Liver (tissue), 8 donors: ENCODE measurements at regions not wholly inside any gene's neighbourhood (a gene's known extent, or its start where the extent isn't known, plus 50 kb on each side); places are given as distances from the start of the nearest gene placed in this dataset.
"Not testable (repeated sequence)": the region's sequence is repeated elsewhere in the genome, so short reads cannot be mapped to it uniquely, and the experiment has no call there.

Experiments
- DNase-seq: peaks from one replicate; pipeline ENCODE4 v3.0.0-alpha.2; 2017; ENCODE audit warnings: low spot score
- H3K27ac ChIP-seq, 2 donors: one replicate each; pipeline ENCODE4 v1.7.0; 2013; ENCODE audit warnings: inconsistent platforms in 2 of 2, low read length in 2 of 2, control low read depth in 1 of 2, low read depth in 1 of 2, mild to moderate bottlenecking in 1 of 2
- H3K27me3 ChIP-seq, 4 donors: one replicate each; pipeline versions ENCODE4 v1.6.1 to v1.7.0; 2013; ENCODE audit warnings: low read length in 3 of 4, inconsistent platforms in 1 of 4, mild to moderate bottlenecking in 1 of 4, moderate library complexity in 1 of 4; ENCODE audit not compliant: control insufficient read depth in 4 of 4, insufficient read depth in 4 of 4
- H3K36me3 ChIP-seq, 4 donors: one replicate each; pipeline versions ENCODE4 v1.6.1 to v1.7.0; 2013; ENCODE audit warnings: low read length in 3 of 4, mild to moderate bottlenecking in 3 of 4, low read depth in 1 of 4, moderate library complexity in 1 of 4; ENCODE audit not compliant: control insufficient read depth in 4 of 4, insufficient read depth in 3 of 4
- H3K4me1 ChIP-seq, 4 donors: one replicate each; pipeline versions ENCODE4 v1.6.1 to v1.7.0; 2013; ENCODE audit warnings: low read length in 3 of 4, mild to moderate bottlenecking in 3 of 4, moderate library complexity in 1 of 4; ENCODE audit not compliant: control insufficient read depth in 4 of 4, insufficient read depth in 4 of 4
- H3K4me3 ChIP-seq, 3 donors: one replicate each; pipeline versions ENCODE4 v1.6.1 to v1.7.0; 2013; ENCODE audit warnings: low read length in 3 of 3, control low read depth in 1 of 3, low read depth in 1 of 3, mild to moderate bottlenecking in 1 of 3
- H3K9ac ChIP-seq, 2 donors: one replicate each; pipeline ENCODE4 v1.7.0; 2013; ENCODE audit warnings: low read length in 2 of 2, mild to moderate bottlenecking in 2 of 2, moderate library complexity in 2 of 2, control low read depth in 1 of 2, low read depth in 1 of 2
- H3K9me3 ChIP-seq, 4 donors: one replicate each; pipeline versions ENCODE4 v1.6.1 to v1.7.0; 2013; ENCODE audit warnings: low read length in 3 of 4; ENCODE audit not compliant: control insufficient read depth in 4 of 4
- ATF3 ChIP-seq: IDR thresholded peaks from 2 replicates; pipeline ENCODE4 v1.6.1; 2016; ENCODE audit warnings: antibody characterized with exemption
- FOXA1 ChIP-seq: IDR thresholded peaks from 2 replicates; pipeline ENCODE4 v1.6.1; 2016; ENCODE audit warnings: antibody characterized with exemption
- FOXA2 ChIP-seq: IDR thresholded peaks from 2 replicates; pipeline ENCODE4 v1.6.1; 2016; ENCODE audit warnings: antibody characterized with exemption
- GABPA ChIP-seq, 2 donors: IDR thresholded peaks in 1 of 2; conservative IDR thresholded peaks in 1 of 2; 2 replicates each; pipeline ENCODE4 v1.6.1; 2016; ENCODE audit warnings: antibody characterized with exemption in 2 of 2, mild to moderate bottlenecking in 1 of 2, moderate library complexity in 1 of 2
- HNF4A ChIP-seq, 2 donors: conservative IDR thresholded peaks; 2 replicates each; pipeline ENCODE4 v1.6.1; 2016; ENCODE audit warnings: antibody characterized with exemption in 2 of 2, mild to moderate bottlenecking in 2 of 2
- HNF4G ChIP-seq: IDR thresholded peaks from 2 replicates; pipeline ENCODE4 v1.6.1; 2016; ENCODE audit warnings: antibody characterized with exemption
- JUND ChIP-seq, 2 donors: IDR thresholded peaks; 2 replicates each; pipeline ENCODE4 v1.6.1; 2016; ENCODE audit warnings: antibody characterized with exemption in 2 of 2
- NR2F2 ChIP-seq: IDR thresholded peaks from 2 replicates; pipeline ENCODE4 v1.6.1; 2016; ENCODE audit warnings: antibody characterized with exemption
- RAD21 ChIP-seq, 2 donors: IDR thresholded peaks; 2 replicates each; pipeline ENCODE4 v1.6.1; 2016; ENCODE audit warnings: antibody characterized with exemption in 2 of 2, mild to moderate bottlenecking in 2 of 2
- RXRA ChIP-seq, 2 donors: IDR thresholded peaks; 2 replicates each; pipeline ENCODE4 v1.6.1; 2017 to 2018; ENCODE audit warnings: antibody characterized with exemption in 2 of 2, mild to moderate bottlenecking in 1 of 2
- SP1 ChIP-seq: IDR thresholded peaks from 2 replicates; pipeline ENCODE4 v1.6.1; 2018; ENCODE audit warnings: antibody characterized with exemption, mild to moderate bottlenecking
- TAF1 ChIP-seq: conservative IDR thresholded peaks from 2 replicates; pipeline ENCODE4 v1.6.1; 2016; ENCODE audit warnings: antibody characterized with exemption, mild to moderate bottlenecking
- YY1 ChIP-seq: IDR thresholded peaks from 2 replicates; pipeline ENCODE4 v1.6.1; 2016; ENCODE audit warnings: antibody characterized with exemption, mild to moderate bottlenecking
- ZBTB33 ChIP-seq: IDR thresholded peaks from 2 replicates; pipeline ENCODE4 v1.6.1; 2016; ENCODE audit warnings: antibody characterized with exemption
- WGBS: extraction: QIAGEN DNeasy Blood & Tissue Kit; methylation state at CpG from one replicate; pipeline ENCODE4 v1.1.7; 2013; 5-methylcytosine and 5-hydroxymethylcytosine counted together
- TF ChIP-seq, protein P1 (sequence below): IDR thresholded peaks from 2 replicates; pipeline ENCODE4 v1.6.1; 2016; ENCODE audit warnings: antibody characterized with exemption
- TF ChIP-seq, protein P2 (sequence below): fragments of 150-350 bp; IDR thresholded peaks from 2 replicates; pipeline ENCODE4 v1.5.1; 2017; ENCODE audit warnings: improper control_type of control experiment, low read depth, low read length; ENCODE audit not compliant: missing input control
- TF ChIP-seq, protein P3 (sequence below): IDR thresholded peaks from 2 replicates; pipeline ENCODE4 v1.6.1; 2016; ENCODE audit warnings: antibody characterized with exemption, mild to moderate bottlenecking
- donor health status: healthy.
- donor health status: healthy.
- donor health status: healthy.
- donor health status: healthy.
- donor health status: healthy.

DNA sequence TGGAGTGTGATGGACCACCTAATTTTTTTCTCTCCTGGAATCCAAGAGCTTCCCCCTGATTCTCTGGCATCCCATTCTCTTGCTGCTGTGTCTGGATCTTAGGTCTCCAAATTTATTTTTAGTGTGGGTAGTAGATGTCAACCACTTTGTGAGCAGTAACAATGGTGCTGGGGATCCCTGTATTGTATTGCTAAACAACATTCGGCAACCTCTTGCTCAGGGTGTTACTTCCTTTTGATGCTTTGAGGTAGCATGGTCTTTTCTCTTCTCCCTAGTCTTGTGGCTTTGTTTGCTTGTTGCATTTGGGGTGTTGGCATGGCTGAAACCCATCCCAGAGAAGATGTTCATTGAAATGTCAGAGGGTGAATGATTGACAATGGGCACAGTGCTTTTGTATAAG is 737.4 kb downstream of the BCL11A start:
- TF ChIP-seq RXRA (IDR thresholded peaks at IDR 0.05) = no peak
- no peak for TF ChIP-seq RAD21 (IDR thresholded peaks at IDR 0.05)
- no peak for TF ChIP-seq ATF3
- TF ChIP-seq FOXA2 = no peak
- TF ChIP-seq ZBTB33 = no peak
- TF ChIP-seq TAF1 = no peak
- no peak for TF ChIP-seq SP1
- TF ChIP-seq NR2F2 = no peak
- TF ChIP-seq HNF4A (conservative IDR thresholded peaks at IDR 0.05) = no peak
- TF ChIP-seq HNF4G = no peak
- TF ChIP-seq FOXA1 = no peak
- no peak for TF ChIP-seq GABPA (IDR thresholded peaks at IDR 0.05 in 1 of 2, conservative IDR thresholded peaks at IDR 0.05 in 1 of 2)
- TF ChIP-seq JUND (IDR thresholded peaks at IDR 0.05) = no peak
- TF ChIP-seq YY1 = no peak
- TF ChIP-seq, protein P1, sequence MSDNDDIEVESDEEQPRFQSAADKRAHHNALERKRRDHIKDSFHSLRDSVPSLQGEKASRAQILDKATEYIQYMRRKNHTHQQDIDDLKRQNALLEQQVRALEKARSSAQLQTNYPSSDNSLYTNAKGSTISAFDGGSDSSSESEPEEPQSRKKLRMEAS = no peak
- TF ChIP-seq, protein P2, sequence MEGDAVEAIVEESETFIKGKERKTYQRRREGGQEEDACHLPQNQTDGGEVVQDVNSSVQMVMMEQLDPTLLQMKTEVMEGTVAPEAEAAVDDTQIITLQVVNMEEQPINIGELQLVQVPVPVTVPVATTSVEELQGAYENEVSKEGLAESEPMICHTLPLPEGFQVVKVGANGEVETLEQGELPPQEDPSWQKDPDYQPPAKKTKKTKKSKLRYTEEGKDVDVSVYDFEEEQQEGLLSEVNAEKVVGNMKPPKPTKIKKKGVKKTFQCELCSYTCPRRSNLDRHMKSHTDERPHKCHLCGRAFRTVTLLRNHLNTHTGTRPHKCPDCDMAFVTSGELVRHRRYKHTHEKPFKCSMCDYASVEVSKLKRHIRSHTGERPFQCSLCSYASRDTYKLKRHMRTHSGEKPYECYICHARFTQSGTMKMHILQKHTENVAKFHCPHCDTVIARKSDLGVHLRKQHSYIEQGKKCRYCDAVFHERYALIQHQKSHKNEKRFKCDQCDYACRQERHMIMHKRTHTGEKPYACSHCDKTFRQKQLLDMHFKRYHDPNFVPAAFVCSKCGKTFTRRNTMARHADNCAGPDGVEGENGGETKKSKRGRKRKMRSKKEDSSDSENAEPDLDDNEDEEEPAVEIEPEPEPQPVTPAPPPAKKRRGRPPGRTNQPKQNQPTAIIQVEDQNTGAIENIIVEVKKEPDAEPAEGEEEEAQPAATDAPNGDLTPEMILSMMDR = no peak
- TF ChIP-seq, protein P3, sequence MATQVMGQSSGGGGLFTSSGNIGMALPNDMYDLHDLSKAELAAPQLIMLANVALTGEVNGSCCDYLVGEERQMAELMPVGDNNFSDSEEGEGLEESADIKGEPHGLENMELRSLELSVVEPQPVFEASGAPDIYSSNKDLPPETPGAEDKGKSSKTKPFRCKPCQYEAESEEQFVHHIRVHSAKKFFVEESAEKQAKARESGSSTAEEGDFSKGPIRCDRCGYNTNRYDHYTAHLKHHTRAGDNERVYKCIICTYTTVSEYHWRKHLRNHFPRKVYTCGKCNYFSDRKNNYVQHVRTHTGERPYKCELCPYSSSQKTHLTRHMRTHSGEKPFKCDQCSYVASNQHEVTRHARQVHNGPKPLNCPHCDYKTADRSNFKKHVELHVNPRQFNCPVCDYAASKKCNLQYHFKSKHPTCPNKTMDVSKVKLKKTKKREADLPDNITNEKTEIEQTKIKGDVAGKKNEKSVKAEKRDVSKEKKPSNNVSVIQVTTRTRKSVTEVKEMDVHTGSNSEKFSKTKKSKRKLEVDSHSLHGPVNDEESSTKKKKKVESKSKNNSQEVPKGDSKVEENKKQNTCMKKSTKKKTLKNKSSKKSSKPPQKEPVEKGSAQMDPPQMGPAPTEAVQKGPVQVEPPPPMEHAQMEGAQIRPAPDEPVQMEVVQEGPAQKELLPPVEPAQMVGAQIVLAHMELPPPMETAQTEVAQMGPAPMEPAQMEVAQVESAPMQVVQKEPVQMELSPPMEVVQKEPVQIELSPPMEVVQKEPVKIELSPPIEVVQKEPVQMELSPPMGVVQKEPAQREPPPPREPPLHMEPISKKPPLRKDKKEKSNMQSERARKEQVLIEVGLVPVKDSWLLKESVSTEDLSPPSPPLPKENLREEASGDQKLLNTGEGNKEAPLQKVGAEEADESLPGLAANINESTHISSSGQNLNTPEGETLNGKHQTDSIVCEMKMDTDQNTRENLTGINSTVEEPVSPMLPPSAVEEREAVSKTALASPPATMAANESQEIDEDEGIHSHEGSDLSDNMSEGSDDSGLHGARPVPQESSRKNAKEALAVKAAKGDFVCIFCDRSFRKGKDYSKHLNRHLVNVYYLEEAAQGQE = no peak
- no peaks in the 10 kb centered on the region for H3K9me3 ChIP-seq
- H3K9ac ChIP-seq = no peak overlapping the region
- H3K27me3 ChIP-seq = no peaks in the 10 kb centered on the region
- DNase-seq = no peak
- H3K36me3 ChIP-seq = no peaks in the 10 kb centered on the region
- H3K27ac ChIP-seq = no peak overlapping the region
- H3K4me3 ChIP-seq = no peak overlapping the region
- H3K4me1 ChIP-seq = no peaks in the 10 kb centered on the region
- WGBS = 78% methylated on average over 1 of the region's 1 CpG

DNA sequence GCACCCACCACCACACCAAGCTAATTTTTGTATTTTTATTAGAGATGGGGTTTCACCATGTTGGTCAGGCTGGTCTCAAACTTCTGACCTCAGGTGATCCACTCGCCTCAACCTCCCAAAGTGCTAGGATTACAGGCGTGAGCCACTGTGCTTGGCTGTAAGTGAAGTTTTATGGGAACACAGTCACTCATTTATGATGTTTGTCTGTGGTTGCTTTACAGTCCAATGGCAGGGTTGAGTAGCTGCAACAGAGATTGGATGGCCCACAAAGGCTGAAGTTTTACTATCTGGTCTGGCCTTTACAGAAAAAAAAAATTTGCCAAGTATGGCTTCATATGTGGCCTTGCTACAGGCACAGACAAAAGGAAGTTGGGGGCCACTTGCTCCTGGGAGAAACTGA is 743.2 kb downstream of the BCL11A start:
- H3K36me3 ChIP-seq, DNase-seq, H3K9me3 ChIP-seq, H3K4me3 ChIP-seq, H3K27me3 ChIP-seq, H3K27ac ChIP-seq, H3K4me1 ChIP-seq, H3K9ac ChIP-seq: not testable (repeated sequence)
- 74% methylated on average over 2 of the region's 2 CpGs for WGBS
